Chondrocyte (in vitro differentiated cells): ENCODE measurements at regions not wholly inside any gene's neighbourhood (a gene's known extent, or its start where the extent isn't known, plus 50 kb on each side); places are given as distances from the start of the nearest gene placed in this dataset.
A peak's percentile ranks its signal among the peaks of the same experiment; 100 is the strongest.

ENCODE experiments used
- DNase-seq: peaks from one replicate; pipeline ENCODE4 v3.0.0; 2021; ENCODE audit warnings: mixed read lengths, low spot score
- H3K27ac Mint-ChIP-seq: one replicate; pipeline ENCODE4 v1.8.0; 2021; ENCODE audit warnings: mild to moderate bottlenecking, moderate library complexity, mixed read lengths; ENCODE audit not compliant: unreplicated experiment
- H3K27me3 Mint-ChIP-seq: 2 replicates; pipeline ENCODE4 v1.8.0; 2021; ENCODE audit warnings: low read depth, mixed read lengths
- H3K36me3 Mint-ChIP-seq: 2 replicates; pipeline ENCODE4 v1.8.0; 2021; ENCODE audit warnings: low read depth, mixed read lengths
- H3K4me1 Mint-ChIP-seq: 2 replicates; pipeline ENCODE4 v1.8.0; 2021; ENCODE audit warnings: low read depth, mild to moderate bottlenecking, mixed read lengths
- H3K4me3 Mint-ChIP-seq: one replicate; pipeline ENCODE4 v1.8.0; 2021; ENCODE audit warnings: mild to moderate bottlenecking, moderate library complexity, mixed read lengths; ENCODE audit not compliant: unreplicated experiment
- H3K9me3 Mint-ChIP-seq: 2 replicates; pipeline ENCODE4 v1.8.0; 2021; ENCODE audit warnings: low read depth, mixed read lengths
- TF ChIP-seq, protein P1 (sequence below): fragments of 200-600 bp; sonication (generic); IDR thresholded peaks from 2 replicates; pipeline ENCODE4 v1.5.0; 2021; ENCODE audit warnings: antibody characterized with exemption, mild to moderate bottlenecking, moderate library complexity

- TF ChIP-seq, protein P1, sequence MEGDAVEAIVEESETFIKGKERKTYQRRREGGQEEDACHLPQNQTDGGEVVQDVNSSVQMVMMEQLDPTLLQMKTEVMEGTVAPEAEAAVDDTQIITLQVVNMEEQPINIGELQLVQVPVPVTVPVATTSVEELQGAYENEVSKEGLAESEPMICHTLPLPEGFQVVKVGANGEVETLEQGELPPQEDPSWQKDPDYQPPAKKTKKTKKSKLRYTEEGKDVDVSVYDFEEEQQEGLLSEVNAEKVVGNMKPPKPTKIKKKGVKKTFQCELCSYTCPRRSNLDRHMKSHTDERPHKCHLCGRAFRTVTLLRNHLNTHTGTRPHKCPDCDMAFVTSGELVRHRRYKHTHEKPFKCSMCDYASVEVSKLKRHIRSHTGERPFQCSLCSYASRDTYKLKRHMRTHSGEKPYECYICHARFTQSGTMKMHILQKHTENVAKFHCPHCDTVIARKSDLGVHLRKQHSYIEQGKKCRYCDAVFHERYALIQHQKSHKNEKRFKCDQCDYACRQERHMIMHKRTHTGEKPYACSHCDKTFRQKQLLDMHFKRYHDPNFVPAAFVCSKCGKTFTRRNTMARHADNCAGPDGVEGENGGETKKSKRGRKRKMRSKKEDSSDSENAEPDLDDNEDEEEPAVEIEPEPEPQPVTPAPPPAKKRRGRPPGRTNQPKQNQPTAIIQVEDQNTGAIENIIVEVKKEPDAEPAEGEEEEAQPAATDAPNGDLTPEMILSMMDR = no peak
- peaks cover 13% of the 10 kb centered on the region for H3K4me1 Mint-ChIP-seq
- H3K27me3 Mint-ChIP-seq = peaks cover 25% of the 10 kb centered on the region
- peaks cover 5% of the 10 kb centered on the region for H3K9me3 Mint-ChIP-seq
- no peak overlapping the region for H3K27ac Mint-ChIP-seq
- H3K36me3 Mint-ChIP-seq = no peaks in the 10 kb centered on the region
- DNase-seq = peak; percentile 61
- no peak overlapping the region for H3K4me3 Mint-ChIP-seq
These were observed 71.5 kb upstream of the PPP2R2D start for GRCh38 chr10:131829156-131829930.

DNA sequence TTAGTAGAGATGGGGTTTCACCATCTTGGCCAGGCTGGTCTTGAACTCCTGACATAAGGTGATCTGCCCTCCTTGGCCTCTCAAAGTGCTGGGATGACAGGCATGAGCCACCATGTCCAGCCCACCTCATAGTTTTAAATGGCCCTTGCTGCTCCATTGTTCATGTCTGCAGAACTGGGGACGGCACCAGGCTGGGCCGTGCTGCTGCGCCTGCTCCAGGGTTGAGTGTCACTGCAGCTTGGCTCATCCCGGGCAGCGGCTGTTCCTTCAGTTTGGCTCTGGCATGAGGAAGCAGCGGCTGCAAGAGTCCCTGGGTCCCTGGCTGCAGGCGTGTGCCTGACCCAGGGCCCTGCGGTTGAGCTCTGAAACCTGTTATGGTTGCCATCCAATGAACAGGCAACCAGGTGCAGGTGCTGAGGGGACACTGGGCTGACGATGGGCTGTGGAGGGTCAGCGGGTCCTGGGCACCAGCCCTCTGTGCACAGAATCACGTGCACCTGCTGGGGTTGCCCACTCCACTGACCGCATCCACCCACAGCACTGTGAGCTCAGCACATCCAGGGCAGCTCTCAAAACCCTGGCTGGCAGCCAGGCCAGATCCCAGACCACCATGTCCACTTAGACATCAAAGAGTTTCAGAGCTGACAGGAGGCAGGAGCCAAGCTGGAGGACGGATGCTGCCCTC lies 70.2 kb upstream of the PPP2R2D start:
- peaks cover 10% of the 10 kb centered on the region for H3K9me3 Mint-ChIP-seq
- H3K27ac Mint-ChIP-seq = no peak overlapping the region
- peaks cover 2% of the 10 kb centered on the region for H3K4me1 Mint-ChIP-seq
- H3K27me3 Mint-ChIP-seq = peaks cover 18% of the 10 kb centered on the region
- H3K4me3 Mint-ChIP-seq = no peak overlapping the region
- TF ChIP-seq, protein P1 = no peak
- peak; percentile 56 for DNase-seq
- no peaks in the 10 kb centered on the region for H3K36me3 Mint-ChIP-seq

- Mint-ChIP-seq H3K36me3 (no peaks in the 10 kb centered on the region), H3K4me1 (no peaks in the 10 kb centered on the region), H3K27me3 (peaks cover 10% of the 10 kb centered on the region), H3K4me3 (no peak overlapping the region), H3K27ac (no peak overlapping the region), H3K9me3 (peaks cover 10% of the 10 kb centered on the region)
- DNase-seq = peak; percentile 89
- TF ChIP-seq, protein P1 = no peak
These were observed 69.2 kb upstream of the PPP2R2D start for GRCh38 chr10:131831561-131831960.

GRCh38 chr10:131832056-131832685 lies 68.6 kb upstream of the PPP2R2D start:
- TF ChIP-seq, protein P1 = no peak
- H3K4me3 Mint-ChIP-seq = no peak overlapping the region
- H3K4me1 Mint-ChIP-seq = no peaks in the 10 kb centered on the region
- H3K27ac Mint-ChIP-seq = no peak overlapping the region
- H3K36me3 Mint-ChIP-seq = no peaks in the 10 kb centered on the region
- H3K9me3 Mint-ChIP-seq = peaks cover 10% of the 10 kb centered on the region
- H3K27me3 Mint-ChIP-seq = peaks cover 9% of the 10 kb centered on the region
- peak; percentile 92 for DNase-seq

- Mint-ChIP-seq H3K36me3 (no peaks in the 10 kb centered on the region), H3K4me3 (no peak overlapping the region), H3K27me3 (peaks cover 10% of the 10 kb centered on the region), H3K4me1 (no peaks in the 10 kb centered on the region), H3K9me3 (peaks cover 10% of the 10 kb centered on the region), H3K27ac (no peak overlapping the region)
- TF ChIP-seq, protein P1 = no peak
- peak; percentile 22 for DNase-seq
These were observed 67.8 kb upstream of the PPP2R2D start for GRCh38 chr10:131833013-131833412.
